HL-60 (cell line): ENCODE measurements at regions not wholly inside any gene's neighbourhood (a gene's known extent, or its start where the extent isn't known, plus 50 kb on each side); places are given as distances from the start of the nearest gene placed in this dataset.

ENCODE experiments used
- CTCF ChIP-seq: IDR thresholded peaks from one replicate; pipeline ENCODE4 v1.5.1; 2011; ENCODE audit warnings: low read length, control low read depth, inconsistent platforms; ENCODE audit not compliant: insufficient read depth
- GABPA ChIP-seq: IDR thresholded peaks from 2 replicates; pipeline ENCODE4 v1.6.1; 2012; ENCODE audit warnings: low read depth
- POLR2AphosphoS5 ChIP-seq: IDR thresholded peaks from 2 replicates; pipeline ENCODE4 v1.6.1; 2012; ENCODE audit warnings: low read depth
- REST ChIP-seq: IDR thresholded peaks from 2 replicates; pipeline ENCODE4 v1.6.1; 2012; ENCODE audit warnings: low read depth; ENCODE audit not compliant: insufficient replicate concordance

- no peak for TF ChIP-seq CTCF
- no peak for TF ChIP-seq POLR2AphosphoS5
- no peak for TF ChIP-seq GABPA
- no peak for TF ChIP-seq REST
Observed at GRCh38 chr6:47375426-47375825, 65.7 kb upstream of the TNFRSF21 start.
